HCT116 (cell line): ENCODE measurements at regions not wholly inside any gene's neighbourhood (a gene's known extent, or its start where the extent isn't known, plus 50 kb on each side); places are given as distances from the start of the nearest gene placed in this dataset.

ENCODE experiments used
- CTCF ChIP-seq, 3 experiments: fragments of 200-600 bp in 1 of 3; sonication (generic) in 1 of 3; IDR thresholded peaks in 2 of 3; conservative IDR thresholded peaks in 1 of 3; 2 replicates each; pipeline ENCODE4 v1.5.1; 2012 to 2017; ENCODE audit warnings: low read depth in 2 of 3, low read length in 2 of 3, antibody characterized with exemption in 1 of 3, borderline replicate concordance in 1 of 3, control low read depth in 1 of 3, mild to moderate bottlenecking in 1 of 3, mixed read lengths in 1 of 3, mixed run types in 1 of 3, moderate library complexity in 1 of 3; ENCODE audit not compliant: insufficient read depth in 1 of 3
- EGR1 ChIP-seq: IDR thresholded peaks from 2 replicates; pipeline ENCODE4 v1.6.1; 2012; ENCODE audit warnings: low read depth
- POLR2A ChIP-seq: IDR thresholded peaks from 2 replicates; pipeline ENCODE4 v1.7.0; 2011; ENCODE audit warnings: borderline replicate concordance; ENCODE audit not compliant: insufficient read depth, insufficient read length; ENCODE audit errors: extremely low read depth
- ZNF274 ChIP-seq: fragments of 200-500 bp; sonication (Bioruptor generic); IDR thresholded peaks from 2 replicates; pipeline ENCODE4 v1.6.1; 2014; ENCODE audit warnings: mild to moderate bottlenecking, low read depth, low read length, inconsistent platforms

- no peak for TF ChIP-seq ZNF274
- no peak for TF ChIP-seq CTCF (IDR thresholded peaks at IDR 0.05 in 2 of 3, conservative IDR thresholded peaks at IDR 0.05 in 1 of 3; ENCODE audit: borderline replicate concordance in 1 of 3, insufficient read depth in 1 of 3, low read depth in 2 of 3, low read length in 2 of 3)
- no peak for TF ChIP-seq POLR2A
- TF ChIP-seq EGR1: no peak
Observed at GRCh38 chr13:59531571-59532091, 632.1 kb downstream of the DIAPH3 start.
